Activated T-cell treated with anti-CD3 and anti-CD28 coated beads for 24 hours (primary cell): ENCODE measurements at regions not wholly inside any gene's neighbourhood (a gene's known extent, or its start where the extent isn't known, plus 50 kb on each side); places are given as distances from the start of the nearest gene placed in this dataset.

Source experiments
- DNase-seq: peaks from one replicate; pipeline ENCODE4 v3.0.0-alpha.2; 2020; ENCODE audit warnings: low read depth

DNA sequence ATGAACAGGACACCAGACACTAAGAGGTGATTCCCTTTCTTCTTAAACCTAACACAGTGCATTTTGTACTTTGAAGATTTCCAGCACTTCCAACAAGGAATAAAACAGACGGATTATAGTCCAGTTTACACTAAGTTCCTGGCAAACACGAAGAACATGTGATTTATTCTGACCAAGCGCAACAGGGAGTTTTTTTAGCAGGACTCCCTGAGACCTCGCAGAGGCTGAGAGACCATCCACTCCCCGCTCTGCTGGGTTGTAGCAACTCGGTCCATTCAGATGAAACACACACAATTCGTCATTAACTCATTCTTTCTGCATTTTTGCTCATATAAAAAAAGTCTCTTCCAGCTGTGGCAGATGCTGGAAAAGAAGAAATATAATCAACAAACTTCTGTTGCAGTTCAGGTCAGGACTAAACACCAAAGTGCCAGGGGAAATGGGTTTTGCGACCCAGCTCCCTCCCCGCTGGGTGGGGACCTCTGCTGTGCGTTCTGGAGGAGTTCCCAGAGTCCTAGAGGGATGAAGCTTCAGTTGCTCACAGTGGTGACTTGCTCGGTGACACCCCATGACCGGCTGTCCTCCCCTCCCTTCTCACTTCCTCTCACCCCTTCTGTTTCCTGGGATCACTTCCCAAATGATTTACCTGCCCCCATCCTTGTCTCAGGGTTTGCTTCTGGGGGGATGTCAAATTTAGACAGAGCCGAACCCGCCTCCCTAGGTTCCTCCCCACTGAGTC, 52.5 kb downstream of the KCNF1 start:
- no peak for DNase-seq

DNA sequence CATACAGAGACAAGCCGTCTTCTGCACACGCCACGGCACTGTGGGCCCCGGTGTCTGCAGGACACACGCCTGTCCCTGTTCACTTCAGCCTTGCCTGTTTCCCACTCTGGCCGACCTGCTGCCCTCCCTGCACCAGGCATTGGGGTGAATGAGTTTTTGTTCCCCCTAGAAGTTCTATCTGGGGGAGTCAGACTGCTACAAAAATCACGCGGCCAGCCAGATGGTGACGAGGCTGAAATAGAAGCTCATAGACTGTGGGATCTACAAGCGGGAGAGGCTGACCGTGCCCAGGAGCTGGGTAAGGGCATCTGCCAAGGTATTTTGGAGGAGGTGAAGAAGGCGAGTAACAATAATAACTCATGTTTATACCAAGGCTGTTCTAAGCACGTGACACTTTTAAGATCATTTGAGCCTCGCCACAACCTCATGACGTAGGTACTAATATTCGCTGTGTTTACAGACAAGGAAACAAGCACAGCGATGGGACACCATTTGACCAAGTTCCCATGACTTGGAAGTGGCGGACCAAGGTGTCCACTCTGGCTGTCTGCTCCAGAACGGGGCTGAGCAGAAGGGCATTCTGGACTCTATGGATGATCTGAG, 53.6 kb downstream of the KCNF1 start:
- DNase-seq = no peak

GRCh38 chr2:10966056-10966455, 54.3 kb downstream of the KCNF1 start:
- no peak for DNase-seq

DNA sequence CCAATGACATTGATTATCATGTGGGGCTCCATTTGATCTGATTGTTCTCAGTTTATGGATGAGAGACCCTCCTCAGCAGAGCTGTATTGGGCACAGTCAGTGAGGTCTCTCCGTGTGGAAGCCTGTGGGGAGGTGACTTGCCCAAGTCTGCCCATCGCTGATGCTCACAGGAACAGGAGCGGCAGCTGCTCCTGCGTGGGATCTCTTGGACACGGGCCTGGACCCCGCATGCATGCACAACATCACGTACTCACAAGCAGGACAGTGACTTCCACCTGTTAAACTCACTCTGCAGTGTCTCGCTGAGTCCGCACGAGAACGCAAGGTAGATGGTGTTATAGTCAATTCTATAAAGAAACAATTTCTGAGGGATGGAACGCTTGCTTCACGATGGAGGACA, 55.0 kb downstream of the KCNF1 start:
- DNase-seq = no peak

- no peak for DNase-seq
Measured at GRCh38 chr2:10968176-10968575, 56.4 kb downstream of the KCNF1 start.

DNA sequence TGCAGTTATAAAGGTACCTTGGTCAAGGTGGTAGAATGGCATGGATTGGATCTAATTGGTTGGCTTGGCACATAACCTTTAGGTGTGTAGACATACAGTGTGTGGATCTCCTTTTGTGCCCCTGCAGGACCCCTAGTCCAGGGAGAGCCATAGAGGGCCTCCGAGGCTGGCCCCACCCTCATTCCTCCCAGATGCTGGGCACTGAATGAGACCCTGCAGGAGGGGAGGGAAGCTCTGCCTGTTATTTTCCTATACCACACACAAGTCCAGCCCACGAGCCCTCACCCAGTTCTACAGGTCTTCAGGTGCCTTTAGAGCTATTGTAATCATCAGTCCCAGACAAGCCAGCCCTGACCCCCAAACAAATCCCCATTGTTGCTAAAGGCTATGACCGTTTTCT, 58.9 kb downstream of the KCNF1 start:
- no peak for DNase-seq

DNA sequence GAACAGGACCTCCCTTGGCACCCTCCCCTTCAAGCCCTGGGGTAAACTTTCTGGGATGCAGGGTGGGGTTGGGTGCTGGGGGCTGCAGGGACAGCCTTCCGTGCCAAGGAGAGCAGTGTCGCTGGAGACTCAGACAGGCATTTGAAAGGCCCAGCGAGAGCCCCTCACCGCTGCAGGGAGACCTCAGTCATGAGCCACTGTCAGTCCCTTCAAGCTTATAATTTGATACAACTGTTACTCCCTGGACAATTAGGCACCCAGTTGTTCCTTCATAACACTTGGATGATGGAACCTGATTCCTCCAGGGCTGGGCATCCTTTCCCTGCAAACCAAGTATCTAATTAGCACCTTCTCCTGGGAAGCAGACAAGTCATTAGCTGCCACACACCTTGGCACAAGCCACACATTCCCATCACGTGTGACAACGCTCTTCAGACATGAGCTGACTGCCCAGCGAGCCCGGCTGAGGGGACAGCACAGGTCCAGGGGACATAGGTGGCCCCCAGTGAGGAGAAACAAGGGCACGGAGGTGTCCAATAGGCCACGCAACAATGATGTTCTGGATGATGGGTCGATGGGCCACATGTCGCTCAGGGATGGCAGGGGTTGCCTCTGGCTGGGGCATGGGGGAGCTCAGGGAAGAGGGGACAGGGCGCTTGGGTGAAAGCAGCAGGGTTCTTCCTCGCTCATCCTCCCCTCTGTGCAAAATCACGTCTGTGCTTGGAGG, 59.6 kb downstream of the KCNF1 start:
- no peak for DNase-seq

GRCh38 chr2:10971888-10972260, 60.1 kb downstream of the KCNF1 start:
- DNase-seq = no peak

GRCh38 chr2:10972683-10973433, 61.1 kb downstream of the KCNF1 start:
- no peak for DNase-seq

GRCh38 chr2:10973766-10974165, 62.0 kb downstream of the KCNF1 start:
- no peak for DNase-seq

- DNase-seq = no peak
Measured at GRCh38 chr2:10977003-10977402, 65.3 kb downstream of the KCNF1 start.

- no peak for DNase-seq
Measured at GRCh38 chr2:10977621-10978020, 65.9 kb downstream of the KCNF1 start.

- DNase-seq = no peak
Measured at GRCh38 chr2:10978090-10978670, 66.4 kb downstream of the KCNF1 start.

GRCh38 chr2:10980071-10980470, 68.3 kb downstream of the KCNF1 start:
- DNase-seq = no peak

DNA sequence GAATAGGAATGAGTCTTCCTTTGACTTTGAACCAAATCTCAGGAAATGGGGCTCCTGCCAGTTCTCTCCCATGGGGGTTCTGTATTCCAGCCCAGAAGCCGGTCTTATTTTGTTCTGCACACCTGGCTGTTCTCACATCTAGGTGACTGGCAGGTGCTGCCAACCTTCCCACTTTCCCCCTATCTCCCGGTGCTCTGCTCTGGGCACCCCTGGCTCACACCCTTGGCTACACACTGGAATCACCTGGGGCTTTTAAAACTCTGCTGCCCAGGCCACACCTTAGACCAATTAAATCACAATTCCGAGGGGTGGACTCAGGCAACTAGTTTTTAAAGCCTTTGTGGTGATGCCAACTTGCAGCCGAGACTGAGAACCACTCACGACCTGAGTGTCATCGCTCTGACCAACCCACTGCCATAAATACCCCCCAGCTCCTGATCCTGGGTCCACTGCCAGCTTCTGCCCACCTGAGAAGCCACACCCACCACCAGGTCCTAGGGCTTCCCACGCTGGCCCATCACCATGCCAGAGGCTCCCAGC, 69.2 kb downstream of the KCNF1 start:
- DNase-seq = no peak

DNA sequence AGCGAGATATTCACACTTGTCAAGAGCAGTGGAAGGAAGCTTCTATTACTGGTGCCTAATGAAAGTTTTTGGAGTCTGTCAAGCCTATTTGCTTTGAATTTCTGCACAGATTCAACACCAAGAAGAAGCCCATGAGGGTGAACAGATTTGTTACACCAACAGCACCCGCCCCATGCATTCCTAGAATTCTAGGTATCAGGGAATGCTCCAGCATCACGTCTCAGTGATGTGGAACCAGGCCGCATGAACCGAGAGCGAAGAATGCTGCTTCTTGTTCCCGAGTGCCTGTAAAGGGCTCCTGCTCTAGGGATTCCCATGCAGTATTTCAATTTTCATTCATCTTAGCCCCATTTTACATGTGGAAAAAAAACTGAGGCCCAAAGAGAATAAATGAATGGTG, 69.7 kb downstream of the KCNF1 start:
- no peak for DNase-seq

DNA sequence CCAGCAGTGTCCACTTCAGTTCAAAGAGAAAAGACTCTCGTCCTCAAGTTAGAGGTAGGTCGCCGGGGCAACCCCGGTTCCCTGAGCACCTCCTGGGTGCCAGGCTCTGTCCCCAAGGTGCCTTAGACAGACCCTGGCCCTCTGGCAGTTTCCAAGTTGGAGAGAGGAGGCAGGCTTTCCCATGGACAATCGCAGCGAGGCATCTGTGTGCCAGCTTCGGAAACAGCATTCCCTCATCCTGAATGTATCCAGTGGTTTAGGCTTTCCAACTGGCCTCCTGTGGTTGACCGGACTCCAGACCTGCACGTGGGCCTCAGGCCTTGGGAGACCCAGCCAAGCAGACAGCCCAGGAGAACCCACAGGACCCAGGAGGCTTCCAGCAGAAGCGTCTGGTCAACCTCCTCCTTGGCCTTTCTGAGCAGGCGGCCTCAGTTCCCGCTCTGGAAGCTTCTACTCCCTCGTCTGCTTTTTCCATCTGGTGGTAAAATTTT, 70.3 kb downstream of the KCNF1 start:
- no peak for DNase-seq

GRCh38 chr2:10982931-10983701, 71.4 kb downstream of the KCNF1 start:
- no peak for DNase-seq

DNA sequence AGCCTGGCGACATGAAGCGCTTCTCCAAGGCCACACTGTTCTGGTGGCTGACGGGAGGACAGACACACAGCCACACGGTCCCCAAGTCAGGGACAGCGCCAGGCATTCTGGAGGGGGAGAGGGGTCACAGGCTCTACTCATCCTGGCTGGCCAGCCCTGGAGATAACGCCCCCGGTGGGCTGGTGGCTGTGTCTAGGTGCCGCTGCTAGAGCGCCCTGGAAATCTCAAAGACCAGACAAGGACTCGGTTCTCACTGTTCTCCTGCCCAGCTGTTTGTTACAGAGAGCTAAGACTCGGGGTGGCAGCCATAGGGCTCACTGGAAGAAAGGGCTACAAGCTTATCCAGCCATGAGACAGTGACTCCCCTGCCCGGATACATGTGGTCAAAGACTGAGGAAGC, 72.0 kb downstream of the KCNF1 start:
- DNase-seq = no peak

DNA sequence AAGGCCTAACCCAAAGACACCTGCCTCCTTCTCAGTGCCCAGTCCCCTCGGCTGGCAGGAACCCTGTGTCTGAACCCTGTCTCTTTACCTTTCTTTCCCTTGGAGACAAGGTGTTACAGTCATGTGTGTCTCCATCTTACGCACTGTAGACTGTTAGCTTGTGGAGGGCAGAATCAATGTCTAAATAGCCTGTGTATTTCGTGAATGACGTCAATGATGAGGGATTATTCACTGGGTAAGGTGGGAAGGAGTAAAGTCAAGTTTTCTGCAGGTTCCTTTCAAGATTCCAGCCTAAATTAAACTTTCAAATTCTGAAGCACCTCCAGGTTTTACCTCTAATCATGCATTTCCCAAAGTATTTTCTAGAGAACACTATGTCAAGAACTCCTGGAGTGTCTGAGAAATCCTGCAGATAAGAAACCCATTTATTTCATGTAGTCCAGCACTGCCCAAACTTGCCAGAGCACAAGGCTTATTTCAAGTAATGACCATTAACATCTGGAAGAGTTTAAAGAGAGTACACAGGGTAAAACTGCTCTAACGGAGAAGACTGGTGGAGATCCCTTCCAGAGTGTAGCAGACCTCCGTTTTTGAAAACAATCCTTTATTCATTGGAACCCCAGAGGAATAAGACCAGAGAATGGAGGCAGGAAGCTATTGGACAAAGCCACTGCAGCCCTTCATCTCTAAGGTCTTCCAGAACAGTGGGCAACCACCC, 72.8 kb downstream of the KCNF1 start:
- DNase-seq = no peak
